BE2C (cell line): ENCODE measurements at regions not wholly inside any gene's neighbourhood (a gene's known extent, or its start where the extent isn't known, plus 50 kb on each side); places are given as distances from the start of the nearest gene placed in this dataset.

Source experiments
- DNase-seq: peaks from one replicate; pipeline ENCODE4 v3.0.0-alpha.2; 2020
- H3K27me3 ChIP-seq: fragments of 250-450 bp; sonication (Bioruptor Pico); 2 replicates; pipeline ENCODE4 v1.5.1; 2020; ENCODE audit warnings: mild to moderate bottlenecking
- H3K36me3 ChIP-seq: fragments of 250-450 bp; sonication (Bioruptor Pico); 2 replicates; pipeline ENCODE4 v1.5.1; 2020; ENCODE audit warnings: mild to moderate bottlenecking
- H3K4me1 ChIP-seq: fragments of 250-450 bp; sonication (Bioruptor Pico); 2 replicates; pipeline ENCODE4 v1.5.1; 2020
- H3K4me3 ChIP-seq: 2 replicates; pipeline ENCODE4 v1.5.1; 2011; ENCODE audit warnings: low read depth, low read length
- H3K9me3 ChIP-seq: fragments of 250-450 bp; sonication (Bioruptor Pico); 2 replicates; pipeline ENCODE4 v1.5.1; 2020
- TF ChIP-seq, protein P1 (sequence below): IDR thresholded peaks from 2 replicates; pipeline ENCODE4 v1.5.1; 2012; ENCODE audit warnings: mild to moderate bottlenecking, low read depth, low read length

DNA sequence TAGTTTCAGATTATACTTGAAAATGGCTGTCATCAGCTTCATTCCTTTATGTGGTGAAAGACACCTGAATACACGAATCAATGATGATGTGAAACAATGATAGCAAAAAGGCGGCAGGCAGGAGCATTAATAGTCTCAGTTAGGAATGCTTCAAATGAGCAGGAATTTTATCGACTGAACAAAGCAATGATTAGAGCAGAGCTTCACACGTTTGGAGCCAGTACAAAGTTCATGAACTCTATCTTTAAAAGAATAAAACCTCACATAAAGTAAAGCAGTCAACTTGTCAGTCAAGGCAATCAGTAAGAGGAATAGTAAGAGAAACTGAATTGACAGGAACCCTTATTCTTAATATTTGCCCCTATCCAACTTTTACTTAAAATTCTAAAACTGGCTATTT lies 78.4 kb upstream of the SERTAD2 start:
- DNase-seq, result no peak
- no peak overlapping the region for H3K4me3 ChIP-seq
- H3K36me3 ChIP-seq, result no peaks in the 10 kb centered on the region
- TF ChIP-seq, protein P1, sequence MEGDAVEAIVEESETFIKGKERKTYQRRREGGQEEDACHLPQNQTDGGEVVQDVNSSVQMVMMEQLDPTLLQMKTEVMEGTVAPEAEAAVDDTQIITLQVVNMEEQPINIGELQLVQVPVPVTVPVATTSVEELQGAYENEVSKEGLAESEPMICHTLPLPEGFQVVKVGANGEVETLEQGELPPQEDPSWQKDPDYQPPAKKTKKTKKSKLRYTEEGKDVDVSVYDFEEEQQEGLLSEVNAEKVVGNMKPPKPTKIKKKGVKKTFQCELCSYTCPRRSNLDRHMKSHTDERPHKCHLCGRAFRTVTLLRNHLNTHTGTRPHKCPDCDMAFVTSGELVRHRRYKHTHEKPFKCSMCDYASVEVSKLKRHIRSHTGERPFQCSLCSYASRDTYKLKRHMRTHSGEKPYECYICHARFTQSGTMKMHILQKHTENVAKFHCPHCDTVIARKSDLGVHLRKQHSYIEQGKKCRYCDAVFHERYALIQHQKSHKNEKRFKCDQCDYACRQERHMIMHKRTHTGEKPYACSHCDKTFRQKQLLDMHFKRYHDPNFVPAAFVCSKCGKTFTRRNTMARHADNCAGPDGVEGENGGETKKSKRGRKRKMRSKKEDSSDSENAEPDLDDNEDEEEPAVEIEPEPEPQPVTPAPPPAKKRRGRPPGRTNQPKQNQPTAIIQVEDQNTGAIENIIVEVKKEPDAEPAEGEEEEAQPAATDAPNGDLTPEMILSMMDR, result no peak
- no peaks in the 10 kb centered on the region for H3K27me3 ChIP-seq
- no peaks in the 10 kb centered on the region for H3K9me3 ChIP-seq
- H3K4me1 ChIP-seq, result peaks cover 11% of the 10 kb centered on the region

DNA sequence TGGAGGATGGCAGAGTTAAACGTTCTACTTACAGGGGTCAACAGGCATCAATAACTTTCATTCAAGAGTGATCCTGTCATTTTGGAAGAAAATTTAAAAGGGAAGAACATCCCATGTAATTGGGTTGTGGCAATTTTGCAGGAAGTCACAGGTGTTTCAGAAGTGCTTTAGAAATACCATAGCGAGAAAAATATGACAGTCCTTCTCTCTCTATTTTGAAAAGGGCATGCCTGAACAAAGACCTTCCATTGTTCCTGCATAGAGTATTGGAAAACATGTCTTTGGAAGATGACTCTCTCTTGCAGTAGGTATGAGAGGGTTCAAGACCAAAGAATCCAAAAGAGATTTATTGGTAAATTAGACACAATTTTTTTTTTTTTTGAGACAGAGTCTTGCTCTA lies 81.8 kb upstream of the SERTAD2 start:
- DNase-seq, result no peak
- Histone ChIP-seq H3K4me3 (no peak overlapping the region), H3K9me3 (no peaks in the 10 kb centered on the region), H3K4me1 (no peaks in the 10 kb centered on the region), H3K27me3 (no peaks in the 10 kb centered on the region), H3K36me3 (no peaks in the 10 kb centered on the region)
- TF ChIP-seq, protein P1, result no peak

DNA sequence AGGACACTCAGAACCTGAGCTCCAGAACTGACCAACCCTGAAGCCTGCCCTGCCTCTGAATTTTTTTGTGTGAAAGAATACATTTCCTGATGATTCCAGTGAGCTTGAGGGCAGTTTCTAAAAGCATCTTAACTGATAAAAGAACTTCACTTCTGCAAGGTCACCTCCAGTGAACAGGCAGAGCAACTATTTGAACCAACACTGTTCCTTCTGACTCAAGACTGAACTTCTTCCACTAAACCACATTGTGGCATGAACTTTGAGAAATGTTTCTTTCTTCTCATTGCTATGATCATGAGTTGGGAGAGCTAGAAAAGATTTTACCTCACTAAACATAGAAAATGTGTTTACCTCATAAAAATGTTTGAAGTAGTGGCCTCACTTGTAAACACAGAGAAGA lies 83.8 kb upstream of the SERTAD2 start:
- TF ChIP-seq, protein P1, result no peak
- no peak overlapping the region for H3K4me3 ChIP-seq
- DNase-seq, result no peak
- no peaks in the 10 kb centered on the region for H3K9me3 ChIP-seq
- H3K27me3 ChIP-seq, result no peaks in the 10 kb centered on the region
- H3K4me1 ChIP-seq, result no peaks in the 10 kb centered on the region
- no peaks in the 10 kb centered on the region for H3K36me3 ChIP-seq

DNA sequence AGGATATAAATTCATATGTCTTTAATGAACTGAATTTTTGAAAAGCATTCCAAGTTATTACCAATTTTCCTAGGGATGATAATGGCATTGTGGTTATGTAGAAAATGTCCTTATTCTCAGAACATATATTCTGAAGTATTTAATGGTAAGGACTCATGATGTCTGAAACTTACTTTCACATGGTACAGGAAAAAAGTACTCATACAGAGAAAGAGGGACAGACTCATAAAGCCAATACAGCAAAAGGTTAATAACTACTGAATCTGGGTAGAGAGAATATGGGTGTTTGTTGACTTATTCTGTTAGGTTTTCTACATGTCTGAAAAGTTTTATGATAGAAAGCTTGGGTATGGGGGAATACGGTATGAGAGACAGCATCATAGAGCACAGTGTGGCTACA lies 84.3 kb upstream of the SERTAD2 start:
- no peaks in the 10 kb centered on the region for H3K4me1 ChIP-seq
- no peaks in the 10 kb centered on the region for H3K36me3 ChIP-seq
- no peak for DNase-seq
- H3K9me3 ChIP-seq, result no peaks in the 10 kb centered on the region
- TF ChIP-seq, protein P1, result no peak
- no peaks in the 10 kb centered on the region for H3K27me3 ChIP-seq
- H3K4me3 ChIP-seq, result no peak overlapping the region

DNA sequence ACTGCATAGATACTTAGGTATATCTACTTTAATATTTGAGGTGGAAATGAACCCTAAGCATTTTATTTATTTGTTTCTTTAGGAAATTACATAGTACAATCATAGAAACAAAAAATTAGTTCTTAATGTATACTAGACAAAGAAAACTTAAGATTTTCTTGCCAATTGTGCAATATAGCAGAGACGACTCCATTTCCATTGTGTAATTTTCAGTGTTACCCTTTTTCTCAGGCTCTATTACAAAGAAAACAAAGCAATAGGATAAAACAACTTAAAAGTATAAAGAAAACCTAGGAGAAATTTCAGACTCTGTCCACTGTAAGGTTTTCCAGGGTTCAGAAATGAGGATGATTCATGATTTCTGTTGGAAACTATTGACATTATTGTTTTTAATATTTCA lies 89.0 kb upstream of the SERTAD2 start:
- Histone ChIP-seq H3K9me3 (no peaks in the 10 kb centered on the region), H3K4me1 (no peaks in the 10 kb centered on the region), H3K27me3 (no peaks in the 10 kb centered on the region), H3K36me3 (no peaks in the 10 kb centered on the region), H3K4me3 (no peak overlapping the region)
- no peak for DNase-seq
- TF ChIP-seq, protein P1, result no peak

DNA sequence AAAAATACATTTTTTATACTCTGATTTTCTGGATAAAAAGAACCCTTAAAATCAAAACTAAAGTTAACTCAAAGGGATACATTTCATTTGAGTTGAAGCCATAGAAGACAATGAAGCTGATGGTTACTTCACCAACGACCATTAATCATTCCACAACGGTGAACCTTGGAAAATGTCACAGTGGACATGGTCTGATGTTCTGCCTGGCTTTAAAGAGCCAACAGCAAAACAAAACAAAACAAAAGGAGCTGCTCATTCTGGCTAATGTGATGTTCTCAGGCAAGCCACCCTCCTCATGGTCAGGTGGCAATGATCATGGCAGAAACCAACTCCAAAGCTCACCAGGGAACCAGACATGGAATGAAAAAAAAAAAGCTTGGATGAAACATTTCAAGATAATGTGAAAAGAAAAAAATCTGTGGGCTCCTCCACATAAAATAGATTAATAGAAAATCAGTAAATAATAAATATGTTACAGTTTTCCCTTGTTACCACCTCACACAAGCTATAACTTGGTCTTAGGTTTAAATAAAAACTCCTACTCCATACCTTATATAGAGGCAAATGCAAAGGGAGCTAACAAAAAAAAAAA lies 90.1 kb upstream of the SERTAD2 start:
- no peak for DNase-seq
- Histone ChIP-seq H3K27me3 (no peaks in the 10 kb centered on the region), H3K36me3 (no peaks in the 10 kb centered on the region), H3K4me1 (no peaks in the 10 kb centered on the region), H3K9me3 (no peaks in the 10 kb centered on the region), H3K4me3 (no peak overlapping the region)
- TF ChIP-seq, protein P1, result no peak
